Endothelial cell (in vitro differentiated cells): ENCODE measurements at regions not wholly inside any gene's neighbourhood (a gene's known extent, or its start where the extent isn't known, plus 50 kb on each side); places are given as distances from the start of the nearest gene placed in this dataset.

Source experiments
- DNase-seq: peaks from one replicate; pipeline ENCODE4 v3.0.0; 2021; ENCODE audit warnings: low spot score
- H3K27ac Mint-ChIP-seq: one replicate; pipeline ENCODE4 v1.8.0; 2021; ENCODE audit warnings: mixed read lengths, inconsistent platforms; ENCODE audit not compliant: unreplicated experiment
- H3K27me3 Mint-ChIP-seq: one replicate; pipeline ENCODE4 v1.8.0; 2021; ENCODE audit warnings: mild to moderate bottlenecking, moderate library complexity, mixed read lengths, inconsistent platforms; ENCODE audit not compliant: unreplicated experiment
- H3K36me3 Mint-ChIP-seq: one replicate; pipeline ENCODE4 v1.8.0; 2021; ENCODE audit warnings: mild to moderate bottlenecking, low read depth, mixed read lengths, inconsistent platforms; ENCODE audit not compliant: unreplicated experiment
- H3K4me1 Mint-ChIP-seq: one replicate; pipeline ENCODE4 v1.8.0; 2021; ENCODE audit warnings: mild to moderate bottlenecking, mixed read lengths, inconsistent platforms; ENCODE audit not compliant: unreplicated experiment
- H3K4me3 Mint-ChIP-seq: one replicate; pipeline ENCODE4 v1.8.0; 2021; ENCODE audit warnings: mild to moderate bottlenecking, mixed read lengths, inconsistent platforms; ENCODE audit not compliant: unreplicated experiment
- H3K9me3 Mint-ChIP-seq: one replicate; pipeline ENCODE4 v1.8.0; 2021; ENCODE audit warnings: mixed read lengths, inconsistent platforms; ENCODE audit not compliant: unreplicated experiment
- TF ChIP-seq, protein P1 (sequence below): fragments of 200-600 bp; sonication (generic); IDR thresholded peaks from one replicate; pipeline ENCODE4 v1.5.0; 2021; ENCODE audit warnings: antibody characterized with exemption; ENCODE audit not compliant: unreplicated experiment

DNA sequence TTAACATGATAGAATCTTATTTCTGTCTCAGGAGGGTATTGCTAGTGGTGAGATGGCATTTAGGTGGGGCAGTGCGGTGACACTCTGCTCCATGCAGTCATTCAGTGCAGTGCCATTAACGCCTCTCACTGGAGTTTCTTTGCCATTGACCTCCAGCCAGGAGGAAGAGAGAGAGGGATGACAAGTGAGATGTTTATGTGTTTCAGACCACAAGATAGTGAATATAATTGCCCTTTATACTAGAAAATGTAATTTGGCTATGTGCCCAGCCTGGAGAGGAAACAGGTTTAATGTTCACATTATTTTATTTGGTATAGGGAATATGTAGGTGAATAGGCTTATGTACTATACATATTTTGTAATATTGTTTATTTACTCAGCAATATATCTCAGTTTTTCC lies 84.5 kb downstream of the ZIC1 start:
- Mint-ChIP-seq H3K36me3 (no peaks in the 10 kb centered on the region), H3K4me1 (no peaks in the 10 kb centered on the region), H3K9me3 (no peaks in the 10 kb centered on the region), H3K27ac (no peak overlapping the region), H3K4me3 (no peak overlapping the region), H3K27me3 (no peaks in the 10 kb centered on the region)
- no peak for DNase-seq
- TF ChIP-seq, protein P1, sequence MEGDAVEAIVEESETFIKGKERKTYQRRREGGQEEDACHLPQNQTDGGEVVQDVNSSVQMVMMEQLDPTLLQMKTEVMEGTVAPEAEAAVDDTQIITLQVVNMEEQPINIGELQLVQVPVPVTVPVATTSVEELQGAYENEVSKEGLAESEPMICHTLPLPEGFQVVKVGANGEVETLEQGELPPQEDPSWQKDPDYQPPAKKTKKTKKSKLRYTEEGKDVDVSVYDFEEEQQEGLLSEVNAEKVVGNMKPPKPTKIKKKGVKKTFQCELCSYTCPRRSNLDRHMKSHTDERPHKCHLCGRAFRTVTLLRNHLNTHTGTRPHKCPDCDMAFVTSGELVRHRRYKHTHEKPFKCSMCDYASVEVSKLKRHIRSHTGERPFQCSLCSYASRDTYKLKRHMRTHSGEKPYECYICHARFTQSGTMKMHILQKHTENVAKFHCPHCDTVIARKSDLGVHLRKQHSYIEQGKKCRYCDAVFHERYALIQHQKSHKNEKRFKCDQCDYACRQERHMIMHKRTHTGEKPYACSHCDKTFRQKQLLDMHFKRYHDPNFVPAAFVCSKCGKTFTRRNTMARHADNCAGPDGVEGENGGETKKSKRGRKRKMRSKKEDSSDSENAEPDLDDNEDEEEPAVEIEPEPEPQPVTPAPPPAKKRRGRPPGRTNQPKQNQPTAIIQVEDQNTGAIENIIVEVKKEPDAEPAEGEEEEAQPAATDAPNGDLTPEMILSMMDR, result no peak

DNA sequence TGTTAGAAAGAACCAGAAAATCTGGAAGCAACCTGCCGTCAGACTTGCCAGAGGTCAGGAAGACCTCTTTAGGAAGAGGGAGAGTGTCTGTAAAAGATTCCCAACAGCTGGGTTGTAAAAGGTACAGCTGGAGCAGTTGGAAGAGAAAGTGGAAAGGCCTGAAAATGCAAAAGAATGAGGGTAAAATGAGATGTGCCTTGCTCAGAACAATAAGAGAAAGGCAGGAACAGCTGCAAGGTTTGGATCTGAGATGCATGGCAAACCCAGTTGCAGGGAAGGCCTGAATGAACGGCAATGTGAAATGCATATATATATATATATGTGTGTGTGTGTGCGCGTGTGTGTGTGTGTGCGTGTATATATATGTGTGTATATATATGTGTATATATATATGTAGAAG lies 88.1 kb downstream of the ZIC1 start:
- H3K27me3 Mint-ChIP-seq, result no peaks in the 10 kb centered on the region
- no peaks in the 10 kb centered on the region for H3K4me1 Mint-ChIP-seq
- H3K27ac Mint-ChIP-seq, result no peak overlapping the region
- H3K4me3 Mint-ChIP-seq, result no peak overlapping the region
- TF ChIP-seq, protein P1, result no peak
- H3K9me3 Mint-ChIP-seq, result no peaks in the 10 kb centered on the region
- no peak for DNase-seq
- H3K36me3 Mint-ChIP-seq, result no peaks in the 10 kb centered on the region

DNA sequence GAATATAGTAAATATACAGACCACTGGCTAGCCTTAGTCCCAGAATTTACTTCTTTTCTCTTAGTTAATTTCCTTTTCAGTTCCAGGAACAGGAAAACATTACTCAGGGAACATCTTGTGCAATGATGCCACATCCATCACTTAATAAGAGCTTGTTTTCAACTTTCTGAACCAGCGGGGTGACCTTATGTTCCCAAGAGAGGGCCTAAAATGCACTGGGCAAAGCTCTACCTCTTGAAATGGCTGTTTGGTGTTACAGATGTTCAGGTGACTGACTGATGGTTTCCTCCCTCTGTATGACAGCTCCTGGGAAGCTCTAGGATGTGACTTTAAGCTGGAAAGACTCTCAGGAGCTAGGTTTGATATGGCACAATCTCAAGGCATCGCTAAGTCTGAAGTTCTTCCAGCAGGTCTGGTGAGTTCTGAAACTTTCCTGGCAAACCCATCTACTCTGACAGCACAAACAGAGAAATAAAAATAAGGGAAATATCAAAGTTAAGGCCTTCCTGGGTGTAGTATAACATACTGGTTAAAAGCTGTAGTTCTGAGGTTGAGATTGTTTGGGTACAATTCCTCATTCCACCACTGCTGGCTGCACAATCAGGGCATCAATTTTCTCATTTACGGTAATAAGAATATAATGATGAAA lies 98.6 kb downstream of the ZIC1 start:
- no peaks in the 10 kb centered on the region for H3K9me3 Mint-ChIP-seq
- no peak for DNase-seq
- H3K4me3 Mint-ChIP-seq, result no peak overlapping the region
- no peak overlapping the region for H3K27ac Mint-ChIP-seq
- no peaks in the 10 kb centered on the region for H3K27me3 Mint-ChIP-seq
- H3K36me3 Mint-ChIP-seq, result no peaks in the 10 kb centered on the region
- no peaks in the 10 kb centered on the region for H3K4me1 Mint-ChIP-seq
- TF ChIP-seq, protein P1, result no peak

DNA sequence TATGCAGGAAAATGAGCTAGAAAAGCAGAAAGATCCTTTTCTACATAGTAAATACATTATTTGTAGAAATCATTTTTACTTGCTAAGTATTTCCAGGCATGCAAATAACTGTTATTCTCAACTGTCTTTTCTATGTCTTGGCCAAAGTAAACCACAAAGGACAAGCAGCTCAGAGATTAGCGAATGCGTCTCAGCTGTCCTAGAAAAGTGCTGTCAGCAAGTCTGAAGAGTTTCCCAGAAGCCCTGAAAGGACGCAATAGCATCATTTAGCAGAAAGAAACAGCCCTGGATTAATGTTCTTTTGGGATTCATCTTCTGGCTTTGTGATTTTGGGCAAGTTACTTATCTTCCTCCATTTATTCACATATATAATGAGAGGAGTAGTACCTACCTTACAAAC lies 100.3 kb downstream of the ZIC1 start:
- Mint-ChIP-seq H3K27ac (no peak overlapping the region), H3K4me3 (no peak overlapping the region), H3K9me3 (no peaks in the 10 kb centered on the region), H3K4me1 (no peaks in the 10 kb centered on the region), H3K27me3 (no peaks in the 10 kb centered on the region), H3K36me3 (no peaks in the 10 kb centered on the region)
- TF ChIP-seq, protein P1, result no peak
- no peak for DNase-seq

DNA sequence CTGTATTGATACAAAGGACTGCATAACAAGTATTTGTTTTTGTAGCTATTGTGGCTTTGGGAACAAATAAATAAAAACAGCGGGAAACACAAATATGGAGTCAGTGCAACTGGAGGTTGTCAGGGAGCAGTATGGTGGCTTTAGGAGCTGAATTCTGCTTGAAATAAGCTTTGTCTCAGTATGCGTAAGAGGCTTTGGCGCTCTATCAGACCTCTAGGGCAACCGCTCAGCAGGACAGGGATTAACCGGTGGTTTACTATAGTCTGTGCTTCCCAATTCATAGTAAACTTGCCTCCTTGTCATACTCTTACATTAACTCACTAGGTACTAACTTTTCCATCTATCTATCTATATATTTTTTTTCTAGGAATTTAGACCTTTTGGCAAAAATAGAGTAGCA lies 104.6 kb downstream of the ZIC1 start:
- Mint-ChIP-seq H3K4me3 (no peak overlapping the region), H3K27ac (no peak overlapping the region), H3K4me1 (peaks cover 2% of the 10 kb centered on the region), H3K9me3 (no peaks in the 10 kb centered on the region), H3K36me3 (no peaks in the 10 kb centered on the region), H3K27me3 (no peaks in the 10 kb centered on the region)
- DNase-seq, result no peak
- TF ChIP-seq, protein P1, result no peak
